ENCODE measurements at regions not wholly inside any gene's neighbourhood (a gene's known extent, or its start where the extent isn't known, plus 50 kb on each side); places are given as distances from the start of the nearest gene placed in this dataset.

DNA sequence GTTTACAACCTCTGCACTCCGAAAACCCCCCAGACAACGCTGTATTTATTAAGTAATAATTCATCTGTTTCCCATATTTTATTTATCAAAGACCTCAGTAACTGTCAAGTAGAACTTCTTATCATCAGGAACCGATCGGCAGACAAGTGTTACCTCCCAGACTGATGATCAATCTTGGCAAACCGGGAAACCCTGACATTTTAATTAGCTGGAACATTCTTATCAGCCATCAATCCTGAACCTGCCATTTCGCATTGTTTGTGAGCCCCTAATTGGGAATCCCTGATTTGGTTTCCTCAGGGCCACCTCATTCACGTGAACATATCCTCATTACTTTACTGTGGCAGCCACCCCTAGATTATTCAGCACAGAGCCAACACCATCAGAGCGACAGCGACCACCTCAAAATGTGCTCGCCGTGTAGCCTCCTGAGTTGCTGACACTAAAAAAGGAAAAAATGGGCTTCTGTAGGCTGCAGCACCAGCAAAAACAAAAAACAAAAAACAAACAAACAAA is 93.6 kb upstream of the SDK1 start:
- WGBS, 2 donors, result 73 to 79% methylated on average over 11 of the region's 11 CpGs
- Histone ChIP-seq H3K9me3 (no peaks in the 10 kb centered on the region), H3K27me3 (no peaks in the 10 kb centered on the region), H3K27ac (no peak overlapping the region), H3K36me3 (no peaks in the 10 kb centered on the region), H3K4me3 (no peak overlapping the region), H3K4me1 (no peaks in the 10 kb centered on the region)
- no peak for DNase-seq
- TF ChIP-seq POLR2AphosphoS5 (IDR thresholded peaks at IDR 0.05) (no peak), EP300 (IDR thresholded peaks at IDR 0.05) (no peak), POLR2A (IDR thresholded peaks at IDR 0.05) (no peak)
- TF ChIP-seq, protein P1, sequence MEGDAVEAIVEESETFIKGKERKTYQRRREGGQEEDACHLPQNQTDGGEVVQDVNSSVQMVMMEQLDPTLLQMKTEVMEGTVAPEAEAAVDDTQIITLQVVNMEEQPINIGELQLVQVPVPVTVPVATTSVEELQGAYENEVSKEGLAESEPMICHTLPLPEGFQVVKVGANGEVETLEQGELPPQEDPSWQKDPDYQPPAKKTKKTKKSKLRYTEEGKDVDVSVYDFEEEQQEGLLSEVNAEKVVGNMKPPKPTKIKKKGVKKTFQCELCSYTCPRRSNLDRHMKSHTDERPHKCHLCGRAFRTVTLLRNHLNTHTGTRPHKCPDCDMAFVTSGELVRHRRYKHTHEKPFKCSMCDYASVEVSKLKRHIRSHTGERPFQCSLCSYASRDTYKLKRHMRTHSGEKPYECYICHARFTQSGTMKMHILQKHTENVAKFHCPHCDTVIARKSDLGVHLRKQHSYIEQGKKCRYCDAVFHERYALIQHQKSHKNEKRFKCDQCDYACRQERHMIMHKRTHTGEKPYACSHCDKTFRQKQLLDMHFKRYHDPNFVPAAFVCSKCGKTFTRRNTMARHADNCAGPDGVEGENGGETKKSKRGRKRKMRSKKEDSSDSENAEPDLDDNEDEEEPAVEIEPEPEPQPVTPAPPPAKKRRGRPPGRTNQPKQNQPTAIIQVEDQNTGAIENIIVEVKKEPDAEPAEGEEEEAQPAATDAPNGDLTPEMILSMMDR (IDR thresholded peaks at IDR 0.05), result no peak
- intact Hi-C loops (cut with DNase I), result no loop called here

DNA sequence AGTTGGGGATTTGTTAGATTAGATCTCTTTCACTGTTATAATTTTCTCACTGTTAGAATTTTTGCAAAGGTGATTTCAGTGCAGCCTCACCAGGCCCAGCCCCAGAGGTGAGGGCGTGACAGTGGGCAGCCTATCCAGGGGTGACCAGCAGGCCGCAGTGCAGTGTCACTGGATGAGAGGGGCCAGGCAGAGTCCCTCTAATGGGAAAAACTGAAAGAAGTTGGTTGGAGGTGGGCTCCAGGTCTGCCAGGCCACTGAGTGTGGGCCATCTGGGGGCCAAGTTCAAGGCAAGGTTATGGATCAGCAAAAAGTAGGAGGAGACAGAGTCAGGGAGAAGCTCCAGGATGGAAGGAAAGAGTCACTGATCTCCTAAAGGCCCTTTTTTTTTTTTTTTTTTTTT is 90.5 kb upstream of the SDK1 start:
- 94 to 95% methylated on average over 2 of the region's 2 CpGs for WGBS, 2 donors
- Histone ChIP-seq H3K4me1 (no peaks in the 10 kb centered on the region), H3K27me3 (no peaks in the 10 kb centered on the region), H3K9me3 (no peaks in the 10 kb centered on the region), H3K27ac (no peak overlapping the region), H3K4me3 (no peak overlapping the region), H3K36me3 (no peaks in the 10 kb centered on the region)
- DNase-seq, result no peak
- intact Hi-C loops (cut with DNase I), result no loop called here
- TF ChIP-seq, protein P1 (IDR thresholded peaks at IDR 0.05), result no peak
- TF ChIP-seq POLR2AphosphoS5 (IDR thresholded peaks at IDR 0.05), result no peak
- TF ChIP-seq EP300 (IDR thresholded peaks at IDR 0.05), result no peak
- TF ChIP-seq POLR2A (IDR thresholded peaks at IDR 0.05), result no peak

GRCh38 chr7:3214090-3214413 is 87.0 kb upstream of the SDK1 start:
- Histone ChIP-seq H3K27me3 (no peaks in the 10 kb centered on the region), H3K9me3 (no peaks in the 10 kb centered on the region), H3K4me3 (no peak overlapping the region), H3K36me3 (no peaks in the 10 kb centered on the region), H3K27ac (no peak overlapping the region), H3K4me1 (peaks cover 0 to 12% (median 9%) of the 10 kb centered on the region in 4 donors)
- no peak for DNase-seq
- no peak for TF ChIP-seq EP300 (IDR thresholded peaks at IDR 0.05)
- TF ChIP-seq POLR2AphosphoS5 (IDR thresholded peaks at IDR 0.05), result no peak
- TF ChIP-seq, protein P1 (IDR thresholded peaks at IDR 0.05), result no peak
- TF ChIP-seq POLR2A (IDR thresholded peaks at IDR 0.05), result no peak
- WGBS, 2 donors, result 73 to 81% methylated on average over 4 of the region's 4 CpGs
- intact Hi-C loops (cut with DNase I), result no loop called here

DNA sequence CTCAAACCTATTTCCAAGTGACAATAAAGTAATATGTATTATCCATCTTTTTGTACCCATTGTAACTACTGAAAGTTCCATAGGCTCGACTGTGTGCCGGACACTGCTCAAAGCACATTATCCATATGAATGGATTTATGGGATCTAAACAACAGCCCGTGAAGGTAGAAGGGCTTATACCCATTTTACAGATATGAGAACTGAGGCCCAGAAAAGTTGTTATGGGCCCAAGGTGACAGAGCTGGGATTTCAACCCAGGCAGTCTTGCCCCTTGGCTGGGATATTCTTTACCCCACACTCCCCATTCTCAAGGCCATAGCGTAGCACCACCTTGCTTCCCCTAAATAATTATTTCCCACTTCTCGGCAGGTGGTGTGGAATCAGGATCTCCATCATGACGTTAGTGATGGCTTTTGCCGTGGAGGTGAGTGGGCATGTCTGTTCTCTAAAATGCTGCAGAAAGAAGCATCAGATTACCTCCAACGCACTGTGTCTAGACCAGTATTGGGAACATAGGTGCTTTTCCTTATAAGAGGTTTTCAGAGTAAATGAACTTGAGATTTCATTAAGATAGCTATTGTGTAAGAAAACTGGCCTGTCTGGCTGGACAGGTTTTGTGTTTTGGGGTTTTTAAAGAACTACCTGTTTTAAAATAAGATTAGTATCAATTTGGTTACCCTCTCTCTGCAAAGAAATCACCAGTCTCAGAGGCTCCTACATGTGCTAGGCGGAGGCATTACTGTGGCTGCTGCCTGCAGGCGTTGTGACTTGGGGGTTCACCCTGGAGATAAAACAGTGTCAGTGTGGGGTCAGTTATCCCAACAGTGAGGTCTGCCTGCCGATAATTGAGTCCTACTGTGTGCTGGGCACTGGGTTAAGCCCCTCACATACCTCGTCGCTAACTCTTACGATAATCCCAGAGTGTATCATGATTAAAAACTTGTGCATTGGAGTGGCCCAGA is 85.1 kb upstream of the SDK1 start:
- Histone ChIP-seq H3K9me3 (no peaks in the 10 kb centered on the region), H3K36me3 (no peaks in the 10 kb centered on the region), H3K27me3 (no peaks in the 10 kb centered on the region), H3K4me1 (peaks cover 0 to 13% (median 9%) of the 10 kb centered on the region in 4 donors), H3K27ac (no peak overlapping the region), H3K4me3 (no peak overlapping the region)
- no peak for DNase-seq
- WGBS, 2 donors, result 89 to 93% methylated on average over 14 of the region's 14 CpGs
- intact Hi-C loops (cut with DNase I), result no loop called here
- TF ChIP-seq POLR2AphosphoS5 (IDR thresholded peaks at IDR 0.05) (no peak), POLR2A (IDR thresholded peaks at IDR 0.05) (no peak), EP300 (IDR thresholded peaks at IDR 0.05) (no peak)
- TF ChIP-seq, protein P1 (IDR thresholded peaks at IDR 0.05), result no peak
